IMR-90 (cell line): ENCODE measurements at regions not wholly inside any gene's neighbourhood (a gene's known extent, or its start where the extent isn't known, plus 50 kb on each side); places are given as distances from the start of the nearest gene placed in this dataset.

Experiments
- ATAC-seq: fragments of 200-7000 bp; cut with Tn5 transposase; 2 replicates; pipeline ENCODE4 v1.9.1; 2020; ENCODE audit warnings: low read depth, mild to moderate bottlenecking, moderate library complexity
- BruUV-seq: library from RNA; stranded (reverse); fragments of 400-500 nt; replicated peaks from 2 replicates; lab custom pipeline; 2021; lab: Mats Ljungman, UMichigan
- CTCF ChIA-PET: fragments of 300-600 bp; formaldehyde crosslinking; extraction: SDS; loops from one replicate; lab custom pipeline; 2021; ENCODE audit warnings: antibody characterized with exemption; lab: Yijun Ruan, JAX
- POLR2A ChIA-PET: fragments of 300-600 bp; sonication (Branson Sonifier 250); formaldehyde crosslinking; loops from one replicate; lab custom pipeline; 2022; ENCODE audit warnings: antibody characterized with exemption; ENCODE audit not compliant: unreplicated experiment; lab: Charles Lee
- DNase-seq: peaks from one replicate; pipeline ENCODE4 v3.0.0; 2013
- H2AFZ ChIP-seq: replicated peaks from 2 replicates; pipeline ENCODE3; 2013; ENCODE audit warnings: low read length, mild to moderate bottlenecking; ENCODE audit not compliant: poor library complexity
- H2AK5ac ChIP-seq: 2 replicates; pipeline ENCODE4 v1.6.1; 2013; ENCODE audit warnings: low read depth, low read length, inconsistent platforms
- H2AK9ac ChIP-seq: replicated peaks from 2 replicates; pipeline ENCODE3; 2013; ENCODE audit warnings: mild to moderate bottlenecking, low read depth, low read length, moderate library complexity; ENCODE audit not compliant: poor library complexity
- H2BK120ac ChIP-seq: 2 replicates; pipeline ENCODE4 v1.6.1; 2013; ENCODE audit warnings: low read depth, low read length, inconsistent platforms
- H2BK15ac ChIP-seq: 3 replicates; pipeline ENCODE4 v1.6.1; 2013; ENCODE audit warnings: low read depth, low read length, inconsistent platforms
- H2BK20ac ChIP-seq: 2 replicates; pipeline ENCODE4 v1.6.1; 2013; ENCODE audit warnings: low read depth, mild to moderate bottlenecking, inconsistent platforms, low read length, moderate library complexity
- H2BK5ac ChIP-seq: 2 replicates; pipeline ENCODE4 v1.6.1; 2013; ENCODE audit warnings: mild to moderate bottlenecking, low read depth, low read length, inconsistent platforms; ENCODE audit not compliant: poor library complexity, severe bottlenecking
- H3K14ac ChIP-seq: replicated peaks from 2 replicates; pipeline ENCODE4 v1.6.1; 2013; ENCODE audit warnings: low read depth, low read length, inconsistent platforms
- H3K18ac ChIP-seq: 2 replicates; pipeline ENCODE4 v1.6.1; 2013; ENCODE audit warnings: low read depth, low read length, control low read depth
- H3K23ac ChIP-seq: 2 replicates; pipeline ENCODE4 v1.6.1; 2013; ENCODE audit warnings: low read depth, low read length, inconsistent platforms
- H3K27ac ChIP-seq: 2 replicates; pipeline ENCODE4 v1.5.1; 2013; ENCODE audit warnings: mild to moderate bottlenecking, control low read depth, low read length; ENCODE audit not compliant: insufficient read depth
- H3K27me3 ChIP-seq: 2 replicates; pipeline ENCODE4 v1.6.1; 2013; ENCODE audit warnings: low read length; ENCODE audit not compliant: control insufficient read depth, insufficient read depth
- H3K36me3 ChIP-seq: 2 replicates; pipeline ENCODE4 v1.6.1; 2013; ENCODE audit warnings: low read length, mixed read lengths; ENCODE audit not compliant: control insufficient read depth, insufficient read depth
- H3K4ac ChIP-seq: 2 replicates; pipeline ENCODE4 v1.6.1; 2013; ENCODE audit warnings: low read depth, low read length, inconsistent platforms
- H3K4me1 ChIP-seq: 2 replicates; pipeline ENCODE4 v1.6.1; 2013; ENCODE audit warnings: low read length, mixed read lengths; ENCODE audit not compliant: control insufficient read depth, insufficient read depth
- H3K4me2 ChIP-seq: 2 replicates; pipeline ENCODE4 v1.6.1; 2013; ENCODE audit warnings: low read depth, mild to moderate bottlenecking, control low read depth, low read length, moderate library complexity
- H3K4me3 ChIP-seq: 2 replicates; pipeline ENCODE4 v1.5.1; 2013; ENCODE audit warnings: low read depth, mild to moderate bottlenecking, control low read depth, low read length, moderate library complexity; ENCODE audit not compliant: insufficient read depth
- H3K56ac ChIP-seq: 2 replicates; pipeline ENCODE4 v1.6.1; 2013; ENCODE audit warnings: low read length, inconsistent platforms; ENCODE audit not compliant: insufficient read depth; ENCODE audit errors: extremely low read depth
- H3K79me1 ChIP-seq, 2 experiments: 2 replicates each; pipeline ENCODE4 v1.6.1; 2013; ENCODE audit warnings: low read length in 2 of 2, inconsistent platforms in 1 of 2, low read depth in 1 of 2
- H3K9ac ChIP-seq: 2 replicates; pipeline ENCODE4 v1.6.1; 2013; ENCODE audit warnings: low read depth, low read length, control low read depth
- H3K9me1 ChIP-seq: 2 replicates; pipeline ENCODE4 v1.6.1; 2013; ENCODE audit warnings: low read length, inconsistent platforms; ENCODE audit not compliant: insufficient read depth
- H3K9me3 ChIP-seq: 2 replicates; pipeline ENCODE4 v1.6.1; 2013; ENCODE audit warnings: low read length; ENCODE audit not compliant: control insufficient read depth, insufficient read depth
- H4K20me1 ChIP-seq: 2 replicates; pipeline ENCODE4 v1.6.1; 2013; ENCODE audit warnings: low read length, inconsistent platforms; ENCODE audit not compliant: insufficient read depth
- H4K5ac ChIP-seq: 2 replicates; pipeline ENCODE4 v1.6.1; 2013; ENCODE audit warnings: mild to moderate bottlenecking, low read depth, low read length, control low read depth
- H4K8ac ChIP-seq, 2 experiments: 2 replicates each; pipeline ENCODE4 v1.6.1; 2013; ENCODE audit warnings: low read depth in 2 of 2, low read length in 2 of 2, control low read depth in 1 of 2, inconsistent platforms in 1 of 2
- H4K91ac ChIP-seq: 2 replicates; pipeline ENCODE4 v1.6.1; 2013; ENCODE audit warnings: low read depth, low read length, inconsistent platforms; ENCODE audit not compliant: insufficient read depth
- BHLHE40 ChIP-seq: fragments of 150-350 bp; IDR thresholded peaks from 2 replicates; pipeline ENCODE4 v1.6.1; 2016; ENCODE audit warnings: mild to moderate bottlenecking, low read depth, low read length
- CEBPB ChIP-seq: IDR thresholded peaks from 2 replicates; pipeline ENCODE4 v1.6.1; 2012; ENCODE audit warnings: low read depth, low read length, improper control_type of control experiment
- CHD1 ChIP-seq: IDR thresholded peaks from 2 replicates; pipeline ENCODE4 v1.6.1; 2012; ENCODE audit warnings: low read depth, low read length, improper control_type of control experiment
- CTCF ChIP-seq: conservative IDR thresholded peaks from 2 replicates; pipeline ENCODE4 v1.5.1; 2012; ENCODE audit warnings: mild to moderate bottlenecking, low read depth, low read length, improper control_type of control experiment
- ELK1 ChIP-seq: fragments of 150-350 bp; IDR thresholded peaks from 2 replicates; pipeline ENCODE4 v1.6.1; 2016; ENCODE audit warnings: low read depth, mild to moderate bottlenecking, low read length, moderate library complexity, borderline replicate concordance
- FOS ChIP-seq: fragments of 150-350 bp; IDR thresholded peaks from 2 replicates; pipeline ENCODE4 v1.6.1; 2016; ENCODE audit warnings: low read depth, low read length
- MAFK ChIP-seq: IDR thresholded peaks from 2 replicates; pipeline ENCODE4 v1.6.1; 2012; ENCODE audit warnings: low read depth, low read length, improper control_type of control experiment
- MAZ ChIP-seq: IDR thresholded peaks from 2 replicates; pipeline ENCODE4 v1.6.1; 2012; ENCODE audit warnings: low read depth, mild to moderate bottlenecking, low read length, improper control_type of control experiment, moderate library complexity, borderline replicate concordance
- MXI1 ChIP-seq: IDR thresholded peaks from 2 replicates; pipeline ENCODE4 v1.6.1; 2012; ENCODE audit warnings: low read depth, mild to moderate bottlenecking, low read length, moderate library complexity, borderline replicate concordance
- NFE2L2 ChIP-seq: fragments of 150-350 bp; IDR thresholded peaks from 2 replicates; pipeline ENCODE4 v1.6.1; 2016; ENCODE audit warnings: low read depth, mild to moderate bottlenecking, low read length
- POLR2A ChIP-seq: IDR thresholded peaks from 2 replicates; pipeline ENCODE4 v1.6.1; 2012; ENCODE audit warnings: mild to moderate bottlenecking, low read depth, low read length
- RAD21 ChIP-seq: IDR thresholded peaks from 2 replicates; pipeline ENCODE4 v1.6.1; 2012; ENCODE audit warnings: low read length, improper control_type of control experiment
- RCOR1 ChIP-seq: IDR thresholded peaks from 2 replicates; pipeline ENCODE4 v1.6.1; 2012; ENCODE audit warnings: mild to moderate bottlenecking, low read length, improper control_type of control experiment; ENCODE audit not compliant: insufficient replicate concordance
- RFX5 ChIP-seq: IDR thresholded peaks from 2 replicates; pipeline ENCODE4 v1.8.0; 2012; ENCODE audit warnings: low read depth, mild to moderate bottlenecking, low read length, moderate library complexity
- SMC3 ChIP-seq: fragments of 150-350 bp; IDR thresholded peaks from 2 replicates; pipeline ENCODE4 v1.6.1; 2016; ENCODE audit warnings: low read depth, mild to moderate bottlenecking, antibody characterized with exemption, low read length, moderate library complexity
- USF2 ChIP-seq: fragments of 150-350 bp; IDR thresholded peaks from 2 replicates; pipeline ENCODE4 v1.6.1; 2017; ENCODE audit warnings: mild to moderate bottlenecking, antibody characterized with exemption, low read length, low read depth
- WGBS, 2 experiments: methylation state at CpG; one replicate each; pipeline versions ENCODE4 v1.1.5 to v1.1.7; 2013; ENCODE audit warnings: missing lambda C conversion rate in 2 of 2; ENCODE audit not compliant: insufficient read length in 1 of 2; ENCODE audit errors: extremely low coverage in 2 of 2; 5-methylcytosine and 5-hydroxymethylcytosine counted together
- dilution Hi-C: fragments of 300-500 bp; cut with HindIII; formaldehyde crosslinking; loops from one replicate; pipeline ENCODE4 v1.14.3; 2018; ENCODE audit warnings: low sequenced_read_pairs; ENCODE audit not compliant: unreplicated experiment
- in situ Hi-C: fragments of 300-500 bp; cut with MboI; formaldehyde crosslinking; loops from 3 replicates; pipeline ENCODE4 v1.14.3; 2019; ENCODE audit warnings: low sequenced_read_pairs, inconsistent platforms, mixed read lengths
- intact Hi-C: fragments of 100-400 bp; cut with micrococcal nuclease; formaldehyde crosslinking; loops from 2 replicates; pipeline ENCODE4 v1.10.0; 2022

GRCh38 chr2:165017966-165018596, 62.8 kb upstream of the SLC38A11 start:
- ATAC-seq = no peak
- no TSS peak for BruUV-seq
- dilution Hi-C loops = no loop called here

More at GRCh38 chr2:165017966-165018596, 62.8 kb upstream of the SLC38A11 start:
- in situ Hi-C loops = loop anchor here (25.0 kb wide), 1 partner anchor 281 kb away; no protein-coding TSS in a partner anchor
- CTCF ChIA-PET = interaction anchor here (0.7 to 5.4 kb wide), 5 partner anchors 25 to 280 kb away, joined by 3 to 99 read pairs (median 4); partner anchors contain the start of gene SCN3A
- peak; percentile 1 for DNase-seq
- no peak overlapping the region for H3K4me2 ChIP-seq
- 100% methylated on average over 1 of the region's 8 CpGs; no CpG with 5 or more reads in 1 of the 2 experiments for WGBS, 2 experiments
- POLR2A ChIA-PET = no interaction called here
- no peak overlapping the region for H3K56ac ChIP-seq
- H2BK15ac ChIP-seq = no peak overlapping the region
- H3K4ac ChIP-seq = no peak overlapping the region
- no peaks in the 10 kb centered on the region for H4K20me1 ChIP-seq
- H2AK9ac ChIP-seq = no peak overlapping the region
- H4K91ac ChIP-seq = no peak overlapping the region
- no peak overlapping the region for H3K4me3 ChIP-seq
- no peaks in the 10 kb centered on the region for H3K79me1 ChIP-seq
- intact Hi-C loops = loop anchor here (2.0 to 5.0 kb wide), 2 partner anchors 274 to 281 kb away; no protein-coding TSS in a partner anchor
- no peak overlapping the region for H2BK20ac ChIP-seq
- no peak overlapping the region for H4K5ac ChIP-seq
- no peak overlapping the region for H2BK5ac ChIP-seq
- no peaks in the 10 kb centered on the region for H3K9me3 ChIP-seq
- no peak overlapping the region for H2AFZ ChIP-seq
- no peak overlapping the region for H2BK120ac ChIP-seq
- no peak overlapping the region for H2AK5ac ChIP-seq
- H3K9me1 ChIP-seq = no peaks in the 10 kb centered on the region
- H4K8ac ChIP-seq = no peak overlapping the region
- H3K23ac ChIP-seq = no peak overlapping the region
- TF ChIP-seq MXI1 (no peak), MAZ (no peak), RCOR1 (no peak), NFE2L2 (no peak), MAFK (no peak), USF2 (no peak), CEBPB (no peak), ELK1 (no peak), FOS (no peak), CHD1 (no peak), SMC3 (no peak), BHLHE40 (no peak), RAD21 (no peak), POLR2A (no peak), RFX5 (no peak), CTCF (no peak)
- H3K27me3 ChIP-seq = peaks cover 3% of the 10 kb centered on the region; the same call in 1 of the 2 replicates
- no peak overlapping the region for H3K27ac ChIP-seq
- H3K14ac ChIP-seq = no peak overlapping the region
- no peak overlapping the region for H3K18ac ChIP-seq
- no peaks in the 10 kb centered on the region for H3K36me3 ChIP-seq
- no peaks in the 10 kb centered on the region for H3K4me1 ChIP-seq
- no peak overlapping the region for H3K9ac ChIP-seq
